SK-N-SH (cell line): ENCODE measurements at regions not wholly inside any gene's neighbourhood (a gene's known extent, or its start where the extent isn't known, plus 50 kb on each side); places are given as distances from the start of the nearest gene placed in this dataset.

ENCODE experiments used
- CTCF ChIA-PET: fragments of 300-600, 350-600 bp; formaldehyde crosslinking; extraction: SDS; loops from one replicate; lab custom pipeline; 2021; lab: Yijun Ruan, JAX
- POLR2A ChIA-PET: fragments of 350-600 bp; sonication (Branson Sonifier 250); formaldehyde crosslinking; extraction: SDS; loops from one replicate; lab custom pipeline; 2020; ENCODE audit warnings: antibody characterized with exemption, inconsistent platforms; lab: Yijun Ruan, JAX
- DNase-seq: peaks from one replicate; pipeline ENCODE4 v3.0.0; 2012
- H2AFZ ChIP-seq: fragments of 200-600 bp; sonication (generic); 2 replicates; pipeline ENCODE4 v1.8.1; 2016; ENCODE audit warnings: antibody characterized with exemption, mild to moderate bottlenecking, low read depth
- H3F3A ChIP-seq: fragments of 200-600 bp; sonication (generic); replicated peaks from 2 replicates; pipeline ENCODE3; 2016; ENCODE audit warnings: antibody characterized with exemption, mild to moderate bottlenecking; ENCODE audit not compliant: insufficient read depth
- H3K27ac ChIP-seq, 2 experiments: fragments of 200-500 bp in 1 of 2; fragments of 200-600 bp in 1 of 2; sonication (Bioruptor generic) in 1 of 2; sonication (generic), shearing (Covaris generic) in 1 of 2; 2 replicates each; pipeline versions ENCODE4 v1.5.1 to v1.6.1; 2014 to 2016; ENCODE audit warnings: low read depth in 2 of 2, inconsistent platforms in 1 of 2, low read length in 1 of 2, mild to moderate bottlenecking in 1 of 2, mixed read lengths in 1 of 2
- H3K27me3 ChIP-seq: fragments of 200-600 bp; sonication (generic), shearing (Covaris generic); 2 replicates; pipeline ENCODE4 v1.6.1; 2016; ENCODE audit warnings: mixed run types; ENCODE audit not compliant: insufficient read depth
- H3K36me3 ChIP-seq, 2 experiments: fragments of 200-500 bp in 1 of 2; fragments of 200-600 bp in 1 of 2; sonication (Bioruptor generic) in 1 of 2; sonication (generic) in 1 of 2; replicated peaks in 1 of 2; 2 replicates each; pipeline versions ENCODE3 to v1.5.1; 2014 to 2016; ENCODE audit warnings: low read length in 1 of 2, mild to moderate bottlenecking in 1 of 2; ENCODE audit not compliant: insufficient read depth in 2 of 2, control insufficient read depth in 1 of 2
- H3K4me1 ChIP-seq, 2 experiments: fragments of 200-500 bp in 1 of 2; fragments of 200-600 bp in 1 of 2; sonication (Bioruptor generic) in 1 of 2; sonication (generic), shearing (Covaris generic) in 1 of 2; 2 replicates each; pipeline versions ENCODE4 v1.5.1 to v1.6.1; 2014 to 2016; ENCODE audit warnings: low read depth in 1 of 2, low read length in 1 of 2, mixed run types in 1 of 2; ENCODE audit not compliant: insufficient read depth in 2 of 2, control insufficient read depth in 1 of 2
- H3K4me2 ChIP-seq: fragments of 200-600 bp; sonication (generic), shearing (Covaris generic); 2 replicates; pipeline ENCODE4 v1.6.1; 2017; ENCODE audit warnings: mixed run types
- H3K4me3 ChIP-seq, 2 experiments: fragments of 200-500 bp in 1 of 2; fragments of 200-600 bp in 1 of 2; sonication (Bioruptor generic) in 1 of 2; sonication (generic), shearing (Covaris generic) in 1 of 2; 2 replicates each; pipeline versions ENCODE4 v1.5.1 to v1.8.1; 2014 to 2016; ENCODE audit warnings: low read depth in 2 of 2, inconsistent platforms in 1 of 2, low read length in 1 of 2, mild to moderate bottlenecking in 1 of 2, mixed read lengths in 1 of 2, moderate library complexity in 1 of 2
- H3K79me2 ChIP-seq: fragments of 200-600 bp; sonication (generic); 2 replicates; pipeline ENCODE4 v1.8.1; 2017; ENCODE audit warnings: mild to moderate bottlenecking; ENCODE audit not compliant: insufficient read depth
- H3K9ac ChIP-seq: fragments of 200-600 bp; sonication (generic); 2 replicates; pipeline ENCODE4 v1.6.1; 2017; ENCODE audit warnings: mixed run types
- H3K9me2 ChIP-seq: fragments of 200-600 bp; sonication (generic); 2 replicates; pipeline ENCODE4 v1.6.1; 2017; ENCODE audit warnings: mixed run types
- H3K9me3 ChIP-seq: fragments of 200-600 bp; sonication (generic); 2 replicates; pipeline ENCODE4 v1.6.1; 2017; ENCODE audit warnings: mixed run types, mild to moderate bottlenecking, moderate library complexity
- H4K20me1 ChIP-seq: fragments of 200-600 bp; sonication (generic); 2 replicates; pipeline ENCODE4 v1.6.1; 2017; ENCODE audit warnings: mild to moderate bottlenecking, mixed run types; ENCODE audit not compliant: insufficient read depth
- GABPA ChIP-seq: IDR thresholded peaks from 2 replicates; pipeline ENCODE4 v1.4.0; 2012; ENCODE audit warnings: low read depth, mild to moderate bottlenecking
- MEF2A ChIP-seq: IDR thresholded peaks from 2 replicates; pipeline ENCODE4 v1.4.0; 2012; ENCODE audit warnings: low read depth, borderline replicate concordance
- NFIC ChIP-seq: IDR thresholded peaks from 2 replicates; pipeline ENCODE4 v1.4.0; 2012; ENCODE audit warnings: borderline replicate concordance
- PBX3 ChIP-seq: IDR thresholded peaks from 2 replicates; pipeline ENCODE4; 2012
- POLR2AphosphoS5 ChIP-seq: IDR thresholded peaks from 2 replicates; pipeline ENCODE4 v1.6.1; 2012; ENCODE audit warnings: low read depth, low read length
- SIN3A ChIP-seq: IDR thresholded peaks from 2 replicates; pipeline ENCODE4 v1.6.1; 2012; ENCODE audit warnings: low read depth, mild to moderate bottlenecking, low read length, moderate library complexity, borderline replicate concordance
- USF2 ChIP-seq: fragments of 150-350 bp; IDR thresholded peaks from 2 replicates; pipeline ENCODE4 v1.6.1; 2017; ENCODE audit warnings: antibody characterized with exemption, low read length, low read depth, borderline replicate concordance
- ZBTB33 ChIP-seq: IDR thresholded peaks from 2 replicates; pipeline ENCODE4 v1.4.0; 2012; ENCODE audit warnings: low read depth, borderline replicate concordance
- WGBS: methylation state at CpG from one replicate; pipeline ENCODE4 v1.1.6; 2017; ENCODE audit warnings: low lambda C conversion rate; 5-methylcytosine and 5-hydroxymethylcytosine counted together
- TF ChIP-seq, protein P1 (sequence below): IDR thresholded peaks from 2 replicates; pipeline ENCODE4 v1.4.0; 2012; ENCODE audit warnings: low read depth, borderline replicate concordance
- TF ChIP-seq, protein P2 (sequence below): IDR thresholded peaks from 2 replicates; pipeline ENCODE4 v1.6.1; 2012; ENCODE audit warnings: mild to moderate bottlenecking, low read depth, low read length, moderate library complexity

- no peak overlapping the region for H2AFZ ChIP-seq
- WGBS: 57% methylated on average over 7 of the region's 7 CpGs
- H3K27me3 ChIP-seq: no peaks in the 10 kb centered on the region
- no peaks in the 10 kb centered on the region for H3K79me2 ChIP-seq
- H3K4me1 ChIP-seq: no peaks in the 10 kb centered on the region
- CTCF ChIA-PET: no interaction called here
- H3K9me2 ChIP-seq: no peaks in the 10 kb centered on the region
- no peak overlapping the region for H3K27ac ChIP-seq
- H3K9ac ChIP-seq: no peak overlapping the region
- TF ChIP-seq GABPA (no peak), MEF2A (no peak), ZBTB33 (no peak), POLR2AphosphoS5 (no peak), SIN3A (no peak), USF2 (no peak), PBX3 (no peak), NFIC (no peak)
- TF ChIP-seq, protein P1, sequence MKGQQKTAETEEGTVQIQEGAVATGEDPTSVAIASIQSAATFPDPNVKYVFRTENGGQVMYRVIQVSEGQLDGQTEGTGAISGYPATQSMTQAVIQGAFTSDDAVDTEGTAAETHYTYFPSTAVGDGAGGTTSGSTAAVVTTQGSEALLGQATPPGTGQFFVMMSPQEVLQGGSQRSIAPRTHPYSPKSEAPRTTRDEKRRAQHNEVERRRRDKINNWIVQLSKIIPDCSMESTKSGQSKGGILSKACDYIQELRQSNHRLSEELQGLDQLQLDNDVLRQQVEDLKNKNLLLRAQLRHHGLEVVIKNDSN: no peak
- TF ChIP-seq, protein P2, sequence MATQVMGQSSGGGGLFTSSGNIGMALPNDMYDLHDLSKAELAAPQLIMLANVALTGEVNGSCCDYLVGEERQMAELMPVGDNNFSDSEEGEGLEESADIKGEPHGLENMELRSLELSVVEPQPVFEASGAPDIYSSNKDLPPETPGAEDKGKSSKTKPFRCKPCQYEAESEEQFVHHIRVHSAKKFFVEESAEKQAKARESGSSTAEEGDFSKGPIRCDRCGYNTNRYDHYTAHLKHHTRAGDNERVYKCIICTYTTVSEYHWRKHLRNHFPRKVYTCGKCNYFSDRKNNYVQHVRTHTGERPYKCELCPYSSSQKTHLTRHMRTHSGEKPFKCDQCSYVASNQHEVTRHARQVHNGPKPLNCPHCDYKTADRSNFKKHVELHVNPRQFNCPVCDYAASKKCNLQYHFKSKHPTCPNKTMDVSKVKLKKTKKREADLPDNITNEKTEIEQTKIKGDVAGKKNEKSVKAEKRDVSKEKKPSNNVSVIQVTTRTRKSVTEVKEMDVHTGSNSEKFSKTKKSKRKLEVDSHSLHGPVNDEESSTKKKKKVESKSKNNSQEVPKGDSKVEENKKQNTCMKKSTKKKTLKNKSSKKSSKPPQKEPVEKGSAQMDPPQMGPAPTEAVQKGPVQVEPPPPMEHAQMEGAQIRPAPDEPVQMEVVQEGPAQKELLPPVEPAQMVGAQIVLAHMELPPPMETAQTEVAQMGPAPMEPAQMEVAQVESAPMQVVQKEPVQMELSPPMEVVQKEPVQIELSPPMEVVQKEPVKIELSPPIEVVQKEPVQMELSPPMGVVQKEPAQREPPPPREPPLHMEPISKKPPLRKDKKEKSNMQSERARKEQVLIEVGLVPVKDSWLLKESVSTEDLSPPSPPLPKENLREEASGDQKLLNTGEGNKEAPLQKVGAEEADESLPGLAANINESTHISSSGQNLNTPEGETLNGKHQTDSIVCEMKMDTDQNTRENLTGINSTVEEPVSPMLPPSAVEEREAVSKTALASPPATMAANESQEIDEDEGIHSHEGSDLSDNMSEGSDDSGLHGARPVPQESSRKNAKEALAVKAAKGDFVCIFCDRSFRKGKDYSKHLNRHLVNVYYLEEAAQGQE: no peak
- TF ChIP-seq, all 33 proteins: peak for 0
- H3K4me2 ChIP-seq: no peak overlapping the region
- no peaks in the 10 kb centered on the region for H3F3A ChIP-seq
- no peaks in the 10 kb centered on the region for H3K9me3 ChIP-seq
- no peak for DNase-seq
- no peak overlapping the region for H3K4me3 ChIP-seq
- no peaks in the 10 kb centered on the region for H3K36me3 ChIP-seq
- no peaks in the 10 kb centered on the region for H4K20me1 ChIP-seq
- POLR2A ChIA-PET: no interaction called here
These were observed 469.8 kb upstream of the ZP4 start for GRCh38 chr1:238360474-238360873.
